Liver (tissue), 8 donors: ENCODE measurements at regions not wholly inside any gene's neighbourhood (a gene's known extent, or its start where the extent isn't known, plus 50 kb on each side); places are given as distances from the start of the nearest gene placed in this dataset.

ENCODE experiments used
- DNase-seq: peaks from one replicate; pipeline ENCODE4 v3.0.0-alpha.2; 2017; ENCODE audit warnings: low spot score
- H3K27ac ChIP-seq, 2 donors: one replicate each; pipeline ENCODE4 v1.7.0; 2013; ENCODE audit warnings: inconsistent platforms in 2 of 2, low read length in 2 of 2, control low read depth in 1 of 2, low read depth in 1 of 2, mild to moderate bottlenecking in 1 of 2
- H3K27me3 ChIP-seq, 4 donors: one replicate each; pipeline versions ENCODE4 v1.6.1 to v1.7.0; 2013; ENCODE audit warnings: low read length in 3 of 4, inconsistent platforms in 1 of 4, mild to moderate bottlenecking in 1 of 4, moderate library complexity in 1 of 4; ENCODE audit not compliant: control insufficient read depth in 4 of 4, insufficient read depth in 4 of 4
- H3K36me3 ChIP-seq, 4 donors: one replicate each; pipeline versions ENCODE4 v1.6.1 to v1.7.0; 2013; ENCODE audit warnings: low read length in 3 of 4, mild to moderate bottlenecking in 3 of 4, low read depth in 1 of 4, moderate library complexity in 1 of 4; ENCODE audit not compliant: control insufficient read depth in 4 of 4, insufficient read depth in 3 of 4
- H3K4me1 ChIP-seq, 4 donors: one replicate each; pipeline versions ENCODE4 v1.6.1 to v1.7.0; 2013; ENCODE audit warnings: low read length in 3 of 4, mild to moderate bottlenecking in 3 of 4, moderate library complexity in 1 of 4; ENCODE audit not compliant: control insufficient read depth in 4 of 4, insufficient read depth in 4 of 4
- H3K4me3 ChIP-seq, 3 donors: one replicate each; pipeline versions ENCODE4 v1.6.1 to v1.7.0; 2013; ENCODE audit warnings: low read length in 3 of 3, control low read depth in 1 of 3, low read depth in 1 of 3, mild to moderate bottlenecking in 1 of 3
- H3K9ac ChIP-seq, 2 donors: one replicate each; pipeline ENCODE4 v1.7.0; 2013; ENCODE audit warnings: low read length in 2 of 2, mild to moderate bottlenecking in 2 of 2, moderate library complexity in 2 of 2, control low read depth in 1 of 2, low read depth in 1 of 2
- H3K9me3 ChIP-seq, 4 donors: one replicate each; pipeline versions ENCODE4 v1.6.1 to v1.7.0; 2013; ENCODE audit warnings: low read length in 3 of 4; ENCODE audit not compliant: control insufficient read depth in 4 of 4
- ATF3 ChIP-seq: IDR thresholded peaks from 2 replicates; pipeline ENCODE4 v1.6.1; 2016; ENCODE audit warnings: antibody characterized with exemption
- EGR1 ChIP-seq, 2 donors: IDR thresholded peaks; 2 replicates each; pipeline ENCODE4 v1.6.1; 2016 to 2018; ENCODE audit warnings: antibody characterized with exemption in 2 of 2, low read depth in 2 of 2
- FOXA1 ChIP-seq: IDR thresholded peaks from 2 replicates; pipeline ENCODE4 v1.6.1; 2016; ENCODE audit warnings: antibody characterized with exemption
- FOXA2 ChIP-seq: IDR thresholded peaks from 2 replicates; pipeline ENCODE4 v1.6.1; 2016; ENCODE audit warnings: antibody characterized with exemption
- GABPA ChIP-seq, 2 donors: IDR thresholded peaks in 1 of 2; conservative IDR thresholded peaks in 1 of 2; 2 replicates each; pipeline ENCODE4 v1.6.1; 2016; ENCODE audit warnings: antibody characterized with exemption in 2 of 2, mild to moderate bottlenecking in 1 of 2, moderate library complexity in 1 of 2
- HNF4A ChIP-seq, 2 donors: conservative IDR thresholded peaks; 2 replicates each; pipeline ENCODE4 v1.6.1; 2016; ENCODE audit warnings: antibody characterized with exemption in 2 of 2, mild to moderate bottlenecking in 2 of 2
- HNF4G ChIP-seq: IDR thresholded peaks from 2 replicates; pipeline ENCODE4 v1.6.1; 2016; ENCODE audit warnings: antibody characterized with exemption
- JUND ChIP-seq, 2 donors: IDR thresholded peaks; 2 replicates each; pipeline ENCODE4 v1.6.1; 2016; ENCODE audit warnings: antibody characterized with exemption in 2 of 2
- MAX ChIP-seq: IDR thresholded peaks from 2 replicates; pipeline ENCODE4 v1.6.1; 2016; ENCODE audit warnings: antibody characterized with exemption
- NR2F2 ChIP-seq: IDR thresholded peaks from 2 replicates; pipeline ENCODE4 v1.6.1; 2016; ENCODE audit warnings: antibody characterized with exemption
- RAD21 ChIP-seq, 2 donors: IDR thresholded peaks; 2 replicates each; pipeline ENCODE4 v1.6.1; 2016; ENCODE audit warnings: antibody characterized with exemption in 2 of 2, mild to moderate bottlenecking in 2 of 2
- REST ChIP-seq: IDR thresholded peaks from 2 replicates; pipeline ENCODE4 v1.6.1; 2016; ENCODE audit warnings: antibody characterized with exemption, mild to moderate bottlenecking
- RXRA ChIP-seq, 2 donors: IDR thresholded peaks; 2 replicates each; pipeline ENCODE4 v1.6.1; 2017 to 2018; ENCODE audit warnings: antibody characterized with exemption in 2 of 2, mild to moderate bottlenecking in 1 of 2
- SP1 ChIP-seq: IDR thresholded peaks from 2 replicates; pipeline ENCODE4 v1.6.1; 2018; ENCODE audit warnings: antibody characterized with exemption, mild to moderate bottlenecking
- TAF1 ChIP-seq: conservative IDR thresholded peaks from 2 replicates; pipeline ENCODE4 v1.6.1; 2016; ENCODE audit warnings: antibody characterized with exemption, mild to moderate bottlenecking
- YY1 ChIP-seq: IDR thresholded peaks from 2 replicates; pipeline ENCODE4 v1.6.1; 2016; ENCODE audit warnings: antibody characterized with exemption, mild to moderate bottlenecking
- WGBS: extraction: QIAGEN DNeasy Blood & Tissue Kit; methylation state at CpG from one replicate; pipeline ENCODE4 v1.1.7; 2013; 5-methylcytosine and 5-hydroxymethylcytosine counted together
- TF ChIP-seq, protein P1 (sequence below): IDR thresholded peaks from 2 replicates; pipeline ENCODE4 v1.6.1; 2016; ENCODE audit warnings: antibody characterized with exemption
- TF ChIP-seq, protein P2 (sequence below): fragments of 150-350 bp; IDR thresholded peaks from 2 replicates; pipeline ENCODE4 v1.5.1; 2017; ENCODE audit warnings: improper control_type of control experiment, low read depth, low read length; ENCODE audit not compliant: missing input control
- donor health status: healthy.
- donor health status: healthy.
- donor health status: healthy.
- donor health status: healthy.
- donor health status: healthy.

- no peak overlapping the region for H3K4me3 ChIP-seq
- no peaks in the 10 kb centered on the region for H3K27me3 ChIP-seq
- no peaks in the 10 kb centered on the region for H3K4me1 ChIP-seq
- no peak for DNase-seq
- no peaks in the 10 kb centered on the region for H3K9me3 ChIP-seq
- no peak for TF ChIP-seq YY1
- no peak for TF ChIP-seq RAD21 (IDR thresholded peaks at IDR 0.05)
- no peak for TF ChIP-seq FOXA1
- no peak for TF ChIP-seq SP1
- TF ChIP-seq, protein P1, sequence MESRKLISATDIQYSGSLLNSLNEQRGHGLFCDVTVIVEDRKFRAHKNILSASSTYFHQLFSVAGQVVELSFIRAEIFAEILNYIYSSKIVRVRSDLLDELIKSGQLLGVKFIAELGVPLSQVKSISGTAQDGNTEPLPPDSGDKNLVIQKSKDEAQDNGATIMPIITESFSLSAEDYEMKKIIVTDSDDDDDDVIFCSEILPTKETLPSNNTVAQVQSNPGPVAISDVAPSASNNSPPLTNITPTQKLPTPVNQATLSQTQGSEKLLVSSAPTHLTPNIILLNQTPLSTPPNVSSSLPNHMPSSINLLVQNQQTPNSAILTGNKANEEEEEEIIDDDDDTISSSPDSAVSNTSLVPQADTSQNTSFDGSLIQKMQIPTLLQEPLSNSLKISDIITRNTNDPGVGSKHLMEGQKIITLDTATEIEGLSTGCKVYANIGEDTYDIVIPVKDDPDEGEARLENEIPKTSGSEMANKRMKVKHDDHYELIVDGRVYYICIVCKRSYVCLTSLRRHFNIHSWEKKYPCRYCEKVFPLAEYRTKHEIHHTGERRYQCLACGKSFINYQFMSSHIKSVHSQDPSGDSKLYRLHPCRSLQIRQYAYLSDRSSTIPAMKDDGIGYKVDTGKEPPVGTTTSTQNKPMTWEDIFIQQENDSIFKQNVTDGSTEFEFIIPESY = no peak
- TF ChIP-seq REST = no peak
- no peak for TF ChIP-seq JUND (IDR thresholded peaks at IDR 0.05)
- no peak for TF ChIP-seq MAX
- TF ChIP-seq HNF4A (conservative IDR thresholded peaks at IDR 0.05) = no peak
- TF ChIP-seq, protein P2, sequence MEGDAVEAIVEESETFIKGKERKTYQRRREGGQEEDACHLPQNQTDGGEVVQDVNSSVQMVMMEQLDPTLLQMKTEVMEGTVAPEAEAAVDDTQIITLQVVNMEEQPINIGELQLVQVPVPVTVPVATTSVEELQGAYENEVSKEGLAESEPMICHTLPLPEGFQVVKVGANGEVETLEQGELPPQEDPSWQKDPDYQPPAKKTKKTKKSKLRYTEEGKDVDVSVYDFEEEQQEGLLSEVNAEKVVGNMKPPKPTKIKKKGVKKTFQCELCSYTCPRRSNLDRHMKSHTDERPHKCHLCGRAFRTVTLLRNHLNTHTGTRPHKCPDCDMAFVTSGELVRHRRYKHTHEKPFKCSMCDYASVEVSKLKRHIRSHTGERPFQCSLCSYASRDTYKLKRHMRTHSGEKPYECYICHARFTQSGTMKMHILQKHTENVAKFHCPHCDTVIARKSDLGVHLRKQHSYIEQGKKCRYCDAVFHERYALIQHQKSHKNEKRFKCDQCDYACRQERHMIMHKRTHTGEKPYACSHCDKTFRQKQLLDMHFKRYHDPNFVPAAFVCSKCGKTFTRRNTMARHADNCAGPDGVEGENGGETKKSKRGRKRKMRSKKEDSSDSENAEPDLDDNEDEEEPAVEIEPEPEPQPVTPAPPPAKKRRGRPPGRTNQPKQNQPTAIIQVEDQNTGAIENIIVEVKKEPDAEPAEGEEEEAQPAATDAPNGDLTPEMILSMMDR = no peak
- TF ChIP-seq NR2F2 = no peak
- TF ChIP-seq TAF1 = no peak
- TF ChIP-seq FOXA2 = no peak
- no peak for TF ChIP-seq RXRA (IDR thresholded peaks at IDR 0.05)
- TF ChIP-seq GABPA (IDR thresholded peaks at IDR 0.05 in 1 of 2, conservative IDR thresholded peaks at IDR 0.05 in 1 of 2) = no peak
- no peak for TF ChIP-seq EGR1 (IDR thresholded peaks at IDR 0.05; ENCODE audit: low read depth in 2 of 2)
- no peak for TF ChIP-seq HNF4G
- TF ChIP-seq ATF3 = no peak
- H3K9ac ChIP-seq = no peak overlapping the region
- no peaks in the 10 kb centered on the region for H3K36me3 ChIP-seq
- no peak overlapping the region for H3K27ac ChIP-seq
- WGBS = 71% methylated on average over 9 of the region's 9 CpGs
These were observed 888.4 kb downstream of the TRIB2 start for GRCh38 chr2:13604951-13605661.
